ENCODE measurements at regions not wholly inside any gene's neighbourhood (a gene's known extent, or its start where the extent isn't known, plus 50 kb on each side); places are given as distances from the start of the nearest gene placed in this dataset.

DNA sequence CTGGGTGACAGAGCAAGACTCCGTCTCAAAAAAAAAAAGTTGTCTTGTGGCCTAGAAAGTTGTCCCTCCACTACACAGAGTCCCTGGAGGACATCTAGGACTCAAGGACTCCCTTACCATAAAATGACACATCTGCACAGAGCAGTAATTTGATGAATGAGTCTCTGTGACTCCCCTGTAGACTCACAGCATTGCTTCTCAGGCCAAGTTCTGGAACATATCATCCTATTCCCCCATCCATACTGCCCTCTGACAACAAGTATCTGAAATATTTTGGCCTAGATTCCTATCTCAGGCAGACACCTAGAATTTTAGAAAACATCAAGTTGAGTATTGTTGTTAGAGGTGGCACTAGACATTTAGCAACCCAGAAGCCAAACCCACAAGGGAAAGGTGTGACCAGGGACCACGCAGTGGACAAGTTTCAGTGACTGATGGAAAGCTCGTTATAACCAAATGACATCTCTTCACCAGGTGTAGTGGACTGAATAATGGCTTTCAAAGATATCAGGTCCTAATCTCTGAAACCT is 97.9 kb upstream of the ATP8B1 start:
- no peak overlapping the region for H3K27ac Mint-ChIP-seq
- no peak overlapping the region for H2AFZ ChIP-seq (ENCODE audit: low read length)
- no peak overlapping the region for H4K5ac ChIP-seq (ENCODE audit: insufficient read length, low read depth, low read length)
- H3K56ac ChIP-seq (ENCODE audit: insufficient read length, low read depth, low read length) = no peak overlapping the region
- H4K91ac ChIP-seq (ENCODE audit: insufficient read length, low read depth, low read length) = no peak overlapping the region
- H3K27me3 ChIP-seq (ENCODE audit: insufficient read depth, low read length) = no peaks in the 10 kb centered on the region
- H3K27ac ChIP-seq (ENCODE audit: insufficient read length, low read depth, low read length) = no peak overlapping the region
- no peak overlapping the region for H3T11ph ChIP-seq (ENCODE audit: low read length)
- no peaks in the 10 kb centered on the region for H4K20me1 ChIP-seq (ENCODE audit: control insufficient read depth, insufficient read depth, insufficient read length)
- TF ChIP-seq CTCF (conservative IDR thresholded peaks at IDR 0.05) = no peak
- H3K4ac ChIP-seq (ENCODE audit: low read depth, low read length) = no peak overlapping the region
- no peaks in the 10 kb centered on the region for H3K9me3 ChIP-seq (ENCODE audit: control insufficient read depth, low read depth, low read length)
- no peak overlapping the region for H2BK20ac ChIP-seq (ENCODE audit: low read depth, low read length, poor library complexity, severe bottlenecking)
- H3K4me3 Mint-ChIP-seq = no peak overlapping the region
- H3K79me1 ChIP-seq (ENCODE audit: insufficient read depth, low read depth, low read length, poor library complexity, severe bottlenecking) = no peaks in the 10 kb centered on the region
- H3K4me2 ChIP-seq (ENCODE audit: insufficient read depth, insufficient read length, low read length) = no peak overlapping the region
- WGBS (ENCODE audit: extremely low coverage, insufficient read length, low lambda C conversion rate) = no CpG with 5 or more reads among the region's 3 CpGs
- H3K4me1 ChIP-seq (ENCODE audit: insufficient read depth, low read length) = no peaks in the 10 kb centered on the region
- H3K4me1 Mint-ChIP-seq = no peaks in the 10 kb centered on the region
- no peaks in the 10 kb centered on the region for H3K23me2 ChIP-seq (ENCODE audit: insufficient read length, low read depth, low read length, poor library complexity, severe bottlenecking)
- no peak overlapping the region for H2BK15ac ChIP-seq (ENCODE audit: low read depth, low read length)
- H3K23ac ChIP-seq (ENCODE audit: insufficient read length, low read depth, low read length) = no peak overlapping the region
- no peak overlapping the region for H2BK120ac ChIP-seq (ENCODE audit: low read depth, low read length, poor library complexity, severe bottlenecking)
- H2BK12ac ChIP-seq (ENCODE audit: insufficient read length, low read depth, low read length) = no peak overlapping the region
- no peak overlapping the region for H3K9ac ChIP-seq (ENCODE audit: extremely low read depth, insufficient read length, low read length)
- H2BK5ac ChIP-seq (ENCODE audit: insufficient read length, low read length) = no peak overlapping the region
- H3K18ac ChIP-seq (ENCODE audit: insufficient read length, low read depth, low read length) = no peak overlapping the region
- H3K27me3 Mint-ChIP-seq (ENCODE audit: low read depth) = peaks cover 3% of the 10 kb centered on the region; the same call in 1 of the 2 replicates
- no peak for DNase-seq
- H4K8ac ChIP-seq (replicated peaks; ENCODE audit: insufficient read length, low read depth, low read length) = no peak overlapping the region
- no peaks in the 10 kb centered on the region for H3K79me2 ChIP-seq (ENCODE audit: insufficient read depth, low read length)
- H3K36me3 Mint-ChIP-seq (ENCODE audit: insufficient read depth in 1 of 3, low read depth in 3 of 3) = no peaks in the 10 kb centered on the region
- H2AK5ac ChIP-seq (ENCODE audit: insufficient read length, low read length) = no peak overlapping the region
- no peak overlapping the region for H3K14ac ChIP-seq (ENCODE audit: insufficient read depth, low read length)
- no peaks in the 10 kb centered on the region for H3K9me3 Mint-ChIP-seq

Measured in H9 (cell line).